K562 (cell line): ENCODE measurements at regions not wholly inside any gene's neighbourhood (a gene's known extent, or its start where the extent isn't known, plus 50 kb on each side); places are given as distances from the start of the nearest gene placed in this dataset.

ENCODE experiments used
- CUX1 ChIP-seq: fragments of 200-800 bp; sonication (Bioruptor generic); IDR thresholded peaks from 2 replicates; pipeline ENCODE4 v1.6.1; 2016; ENCODE audit warnings: missing genetic modification characterization, missing compliant biosample characterization
- RBM39 ChIP-seq: fragments of 200-400 bp; formaldehyde crosslinking; optimal IDR thresholded peaks from 2 replicates; pipeline ENCODE3; 2018; ENCODE audit warnings: low read depth, low read length
- REST ChIP-seq, 2 experiments: fragments of 450-650 bp; formaldehyde crosslinking in 1 of 2; IDR thresholded peaks; 2 replicates each; pipeline versions ENCODE4 v1.4.0 to v1.6.1; 2014 to 2020; ENCODE audit warnings: mild to moderate bottlenecking in 2 of 2, borderline replicate concordance in 1 of 2, low read depth in 1 of 2
- SP1 ChIP-seq: sonication (generic); formaldehyde crosslinking; IDR thresholded peaks from 2 replicates; pipeline ENCODE4 v1.8.1; 2022; ENCODE audit warnings: mild to moderate bottlenecking, missing genetic modification reagents

- TF ChIP-seq CUX1 (no peak), SP1 (no peak), RBM39 (no peak), REST (IDR thresholded peaks at IDR 0.05; ENCODE audit: borderline replicate concordance) (no peak), REST (CRISPR knock-in tag; IDR thresholded peaks at IDR 0.05; ENCODE audit: low read depth) (no peak)
These were observed 87.8 kb upstream of the GALNT18 start (continued) for GRCh38 chr11:11709447-11710239.
